Body of pancreas (tissue), 4 donors: ENCODE measurements at regions not wholly inside any gene's neighbourhood (a gene's known extent, or its start where the extent isn't known, plus 50 kb on each side); places are given as distances from the start of the nearest gene placed in this dataset.

Source experiments
- ATAC-seq: fragments of 150-250 bp; one replicate; pipeline ENCODE4 v1.9.1; 2016
- DNase-seq, 4 donors: peaks; one replicate each; pipeline ENCODE4 v3.0.0-alpha.2; 2019
- H3K27ac ChIP-seq, 4 donors: fragments of 200-600 bp; sonication (generic); 1 replicate in 3 of 4; 2 replicates in 1 of 4; pipeline versions ENCODE4 v1.5.1 to v1.6.1; 2016 to 2019; ENCODE audit warnings: mild to moderate bottlenecking in 1 of 4, mixed read lengths in 1 of 4, moderate library complexity in 1 of 4
- H3K27me3 ChIP-seq, 2 donors: fragments of 200-600 bp; sonication (generic); one replicate each; pipeline ENCODE4 v1.6.0; 2016; ENCODE audit warnings: mild to moderate bottlenecking in 1 of 2
- H3K36me3 ChIP-seq, 2 donors: fragments of 200-600 bp; sonication (generic); replicated peaks in 1 of 2; 2 replicates each; pipeline ENCODE4 v1.5.1; 2016; ENCODE audit warnings: low read depth in 2 of 2; ENCODE audit not compliant: insufficient read depth in 1 of 2
- H3K4me1 ChIP-seq: fragments of 200-600 bp; sonication (generic); one replicate; pipeline ENCODE4 v1.6.0; 2016
- H3K4me3 ChIP-seq, 2 donors: fragments of 200-600 bp; sonication (generic); 1 replicate in 1 of 2; 2 replicates in 1 of 2; pipeline ENCODE4 v1.5.1; 2016 to 2019
- H3K9me3 ChIP-seq, 3 donors: fragments of 200-600 bp; sonication (generic); 1 replicate in 2 of 3; 2 replicates in 1 of 3; pipeline ENCODE4 v1.5.1; 2016
- POLR2A ChIP-seq, 3 donors: fragments of 450-650 bp; IDR thresholded peaks; one replicate each; pipeline ENCODE4 v1.6.1; 2016; ENCODE audit warnings: antibody characterized with exemption in 3 of 3, mild to moderate bottlenecking in 2 of 3
- WGBS, 2 donors: methylation state at CpG; one replicate each; pipeline ENCODE4 v1.1.5; 2017; 5-methylcytosine and 5-hydroxymethylcytosine counted together
- intact Hi-C: fragments of 100-400 bp; cut with DNase I; formaldehyde crosslinking; loops from one replicate; pipeline ENCODE4 v1.15.1; 2023
- TF ChIP-seq, protein P1 (sequence below), 7 experiments: fragments of 450-650 bp in 4 of 7; fragments of 200-600 bp in 3 of 7; sonication (generic) in 3 of 7; IDR thresholded peaks; one replicate each; pipeline ENCODE4 v1.5.1; 2016 to 2019; ENCODE audit warnings: antibody characterized with exemption in 7 of 7

- Histone ChIP-seq H3K27me3 (no peaks in the 10 kb centered on the region), H3K9me3 (no peaks in the 10 kb centered on the region), H3K4me3 (no peak overlapping the region), H3K36me3 (no peaks in the 10 kb centered on the region), H3K4me1 (no peaks in the 10 kb centered on the region), H3K27ac (no peak overlapping the region)
- no peak for DNase-seq
- TF ChIP-seq, protein P1, sequence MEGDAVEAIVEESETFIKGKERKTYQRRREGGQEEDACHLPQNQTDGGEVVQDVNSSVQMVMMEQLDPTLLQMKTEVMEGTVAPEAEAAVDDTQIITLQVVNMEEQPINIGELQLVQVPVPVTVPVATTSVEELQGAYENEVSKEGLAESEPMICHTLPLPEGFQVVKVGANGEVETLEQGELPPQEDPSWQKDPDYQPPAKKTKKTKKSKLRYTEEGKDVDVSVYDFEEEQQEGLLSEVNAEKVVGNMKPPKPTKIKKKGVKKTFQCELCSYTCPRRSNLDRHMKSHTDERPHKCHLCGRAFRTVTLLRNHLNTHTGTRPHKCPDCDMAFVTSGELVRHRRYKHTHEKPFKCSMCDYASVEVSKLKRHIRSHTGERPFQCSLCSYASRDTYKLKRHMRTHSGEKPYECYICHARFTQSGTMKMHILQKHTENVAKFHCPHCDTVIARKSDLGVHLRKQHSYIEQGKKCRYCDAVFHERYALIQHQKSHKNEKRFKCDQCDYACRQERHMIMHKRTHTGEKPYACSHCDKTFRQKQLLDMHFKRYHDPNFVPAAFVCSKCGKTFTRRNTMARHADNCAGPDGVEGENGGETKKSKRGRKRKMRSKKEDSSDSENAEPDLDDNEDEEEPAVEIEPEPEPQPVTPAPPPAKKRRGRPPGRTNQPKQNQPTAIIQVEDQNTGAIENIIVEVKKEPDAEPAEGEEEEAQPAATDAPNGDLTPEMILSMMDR (IDR thresholded peaks at IDR 0.05), result no peak
- no peak for TF ChIP-seq POLR2A (IDR thresholded peaks at IDR 0.05)
- WGBS, 2 donors, result 39 to 50% methylated on average over 5 of the region's 5 CpGs
- intact Hi-C loops, result no loop called here
- no peak for ATAC-seq
Measured at GRCh38 chr11:113578715-113579250, 103.6 kb upstream of the DRD2 start.

DNA sequence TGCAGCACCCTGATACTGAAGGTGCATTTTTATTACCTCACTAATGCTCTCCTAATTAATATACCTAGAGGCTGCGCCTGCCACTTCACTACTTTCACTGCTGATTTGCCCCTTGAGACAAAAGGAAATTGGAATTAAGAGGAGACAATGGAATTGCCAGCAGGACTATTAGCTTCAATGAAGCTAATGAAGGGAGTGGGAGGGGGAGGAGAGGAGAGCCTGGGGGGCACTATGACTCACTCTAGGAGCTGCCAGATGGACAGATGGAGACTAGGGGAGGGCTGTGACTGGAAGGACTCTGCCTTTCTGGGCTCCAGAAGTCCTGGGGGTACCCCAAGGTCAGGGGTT lies 102.8 kb upstream of the DRD2 start:
- Histone ChIP-seq H3K27ac (no peak overlapping the region), H3K36me3 (no peaks in the 10 kb centered on the region), H3K9me3 (no peaks in the 10 kb centered on the region), H3K4me3 (no peak overlapping the region), H3K27me3 (no peaks in the 10 kb centered on the region), H3K4me1 (no peaks in the 10 kb centered on the region)
- no peak for TF ChIP-seq POLR2A (IDR thresholded peaks at IDR 0.05)
- TF ChIP-seq, protein P1 (IDR thresholded peaks at IDR 0.05), result no peak
- WGBS, 2 donors, result 55 to 65% methylated on average over 1 of the region's 1 CpG
- ATAC-seq, result no peak
- intact Hi-C loops, result no loop called here
- no peak for DNase-seq

GRCh38 chr11:113577356-113578032 lies 102.3 kb upstream of the DRD2 start:
- Histone ChIP-seq H3K9me3 (no peaks in the 10 kb centered on the region), H3K4me3 (no peak overlapping the region), H3K36me3 (no peaks in the 10 kb centered on the region), H3K4me1 (no peaks in the 10 kb centered on the region), H3K27ac (no peak overlapping the region), H3K27me3 (no peaks in the 10 kb centered on the region)
- WGBS, 2 donors, result 43 to 47% methylated on average over 5 to 6 of the region's 6 CpGs
- DNase-seq (peak in 2 of 4 donors; percentile 15 to 25), ATAC-seq (no peak)
- intact Hi-C loops, result no loop called here
- TF ChIP-seq, protein P1 (IDR thresholded peaks at IDR 0.05), result no peak
- no peak for TF ChIP-seq POLR2A (IDR thresholded peaks at IDR 0.05)

DNA sequence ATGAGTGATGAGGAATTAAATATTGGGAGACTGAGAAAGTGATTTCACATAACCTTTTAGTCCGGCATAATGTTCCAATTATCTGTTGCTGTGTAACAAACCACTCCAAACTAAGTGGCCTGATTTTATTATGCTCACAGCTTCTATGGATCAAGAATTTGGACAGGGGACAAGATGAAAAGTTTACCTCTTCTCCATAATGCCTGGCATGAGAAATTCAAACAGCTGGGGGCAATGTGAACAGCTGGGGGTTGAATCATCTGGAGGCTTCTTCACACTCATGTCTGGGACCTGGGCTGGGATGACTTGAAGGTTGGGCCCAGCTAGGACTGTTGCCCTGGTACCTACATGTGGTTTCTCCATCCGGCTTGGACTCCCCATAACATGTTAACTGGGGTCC lies 99.4 kb upstream of the DRD2 start:
- H3K36me3 ChIP-seq, result no peaks in the 10 kb centered on the region
- H3K4me1 ChIP-seq, result no peaks in the 10 kb centered on the region
- H3K27ac ChIP-seq, result no peak overlapping the region
- no peak for TF ChIP-seq POLR2A (IDR thresholded peaks at IDR 0.05)
- TF ChIP-seq, protein P1 (IDR thresholded peaks at IDR 0.05), result no peak
- 50 to 56% methylated on average over 2 of the region's 2 CpGs for WGBS, 2 donors
- no peak for ATAC-seq
- intact Hi-C loops, result no loop called here
- H3K4me3 ChIP-seq, result no peak overlapping the region
- DNase-seq, result no peak
- no peaks in the 10 kb centered on the region for H3K9me3 ChIP-seq
- no peaks in the 10 kb centered on the region for H3K27me3 ChIP-seq

DNA sequence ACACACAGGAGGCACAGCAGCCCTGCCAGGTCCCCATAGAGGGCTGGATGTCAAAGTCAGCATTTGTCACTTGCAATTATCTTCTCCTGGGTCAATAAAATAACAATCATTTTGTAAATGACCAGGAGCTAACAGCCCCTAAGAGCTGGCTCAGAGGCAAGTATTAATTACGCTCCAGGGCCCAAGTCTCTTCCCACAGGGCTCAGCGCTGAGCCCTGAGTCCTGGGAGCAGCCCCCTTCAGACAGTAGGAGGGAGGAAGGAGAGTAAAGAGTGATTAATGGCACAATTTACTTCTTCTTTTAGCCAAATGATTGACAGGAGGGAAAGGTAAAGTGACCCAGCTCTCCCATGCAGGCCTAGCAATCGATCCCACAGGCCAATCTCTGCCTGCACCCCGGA lies 99.0 kb upstream of the DRD2 start:
- 60 to 76% methylated on average over 4 of the region's 4 CpGs for WGBS, 2 donors
- TF ChIP-seq POLR2A (IDR thresholded peaks at IDR 0.05), result no peak
- TF ChIP-seq, protein P1 (IDR thresholded peaks at IDR 0.05), result no peak
- intact Hi-C loops, result no loop called here
- no peaks in the 10 kb centered on the region for H3K4me1 ChIP-seq
- H3K27ac ChIP-seq, result no peak overlapping the region
- H3K27me3 ChIP-seq, result no peaks in the 10 kb centered on the region
- H3K4me3 ChIP-seq, result no peak overlapping the region
- no peaks in the 10 kb centered on the region for H3K9me3 ChIP-seq
- no peak for DNase-seq
- no peak for ATAC-seq
- H3K36me3 ChIP-seq, result no peaks in the 10 kb centered on the region
